Activated CD4-positive, alpha-beta T cell treated with anti-CD3 and anti-CD28 coated beads, Interleukin-2, Interleukin-6, amounts not matched to agents 100 ng/mL and 50 ng/mL, durations not matched to agents 16 hours and 8 hours (primary cell): ENCODE measurements at regions not wholly inside any gene's neighbourhood (a gene's known extent, or its start where the extent isn't known, plus 50 kb on each side); places are given as distances from the start of the nearest gene placed in this dataset.
A peak's percentile ranks its signal among the peaks of the same experiment; 100 is the strongest.
"Not testable (repeated sequence)": the region's sequence is repeated elsewhere in the genome, so short reads cannot be mapped to it uniquely, and the experiment has no call there.

ENCODE experiments used
- DNase-seq: peaks from one replicate; pipeline ENCODE4 v3.0.0-alpha.2; 2020

GRCh38 chr1:173257805-173258204, 50.7 kb upstream of the TNFSF4 start:
- no peak for DNase-seq

- no peak for DNase-seq
Measured at GRCh38 chr1:173258479-173259264, 51.5 kb upstream of the TNFSF4 start.

GRCh38 chr1:173260329-173260728, 53.2 kb upstream of the TNFSF4 start:
- DNase-seq = not testable (repeated sequence)

GRCh38 chr1:173266841-173267240, 59.7 kb upstream of the TNFSF4 start:
- DNase-seq = no peak

GRCh38 chr1:173267453-173267945, 60.4 kb upstream of the TNFSF4 start:
- no peak for DNase-seq

GRCh38 chr1:173268261-173268660, 61.1 kb upstream of the TNFSF4 start:
- no peak for DNase-seq

- DNase-seq = no peak
Measured at GRCh38 chr1:173268786-173269277, 61.7 kb upstream of the TNFSF4 start.

- DNase-seq = no peak
Measured at GRCh38 chr1:173269490-173270230, 62.5 kb upstream of the TNFSF4 start.

GRCh38 chr1:173270243-173270642, 63.1 kb upstream of the TNFSF4 start:
- DNase-seq = no peak

GRCh38 chr1:173271021-173271420, 63.9 kb upstream of the TNFSF4 start:
- not testable (repeated sequence) for DNase-seq

- DNase-seq = no peak
Measured at GRCh38 chr1:173275496-173275895, 68.4 kb upstream of the TNFSF4 start.

- DNase-seq = peak; percentile 45
Measured at GRCh38 chr1:173276922-173277800, 70.0 kb upstream of the TNFSF4 start.

GRCh38 chr1:173280899-173281660, 73.9 kb upstream of the TNFSF4 start:
- no peak for DNase-seq

- DNase-seq = no peak
Measured at GRCh38 chr1:173285048-173285447, 77.9 kb upstream of the TNFSF4 start.

- no peak for DNase-seq
Measured at GRCh38 chr1:173287785-173288184, 80.7 kb upstream of the TNFSF4 start.

GRCh38 chr1:173293756-173294155, 86.6 kb upstream of the TNFSF4 start:
- no peak for DNase-seq

- no peak for DNase-seq
Measured at GRCh38 chr1:173294843-173295242, 87.7 kb upstream of the TNFSF4 start.

GRCh38 chr1:173295391-173295790, 88.3 kb upstream of the TNFSF4 start:
- no peak for DNase-seq

GRCh38 chr1:173295995-173296394, 88.9 kb upstream of the TNFSF4 start:
- no peak for DNase-seq

- peak; percentile 75 for DNase-seq
Measured at GRCh38 chr1:173297798-173298391, 90.8 kb upstream of the TNFSF4 start.
